Globus pallidus (tissue), 1 donor: ENCODE measurements at regions not wholly inside any gene's neighbourhood (a gene's known extent, or its start where the extent isn't known, plus 50 kb on each side); places are given as distances from the start of the nearest gene placed in this dataset.

Experiments
- DNase-seq: peaks from one replicate; pipeline ENCODE4 v3.0.0-alpha.2; 2015; ENCODE audit warnings: low spot score

DNA sequence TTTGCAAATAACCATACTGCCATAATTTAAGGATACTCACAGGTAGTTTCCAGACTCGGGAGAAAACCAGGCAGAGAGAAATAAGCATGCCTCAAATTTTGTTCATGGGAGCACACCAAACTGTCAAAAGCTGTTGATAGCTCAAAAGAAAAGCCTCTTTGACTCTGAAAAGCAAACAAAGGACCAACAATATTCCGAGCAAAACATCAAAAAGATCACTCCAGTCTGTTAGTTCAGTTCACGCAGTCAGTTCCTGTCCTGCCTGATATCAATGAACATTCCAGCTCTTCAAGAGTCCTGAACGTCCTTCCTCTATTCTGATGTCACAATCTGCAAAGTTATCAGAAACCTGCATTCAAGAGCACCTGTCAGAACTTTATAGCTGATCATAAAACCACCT lies 78.7 kb downstream of the RRM2 start:
- DNase-seq: no peak

DNA sequence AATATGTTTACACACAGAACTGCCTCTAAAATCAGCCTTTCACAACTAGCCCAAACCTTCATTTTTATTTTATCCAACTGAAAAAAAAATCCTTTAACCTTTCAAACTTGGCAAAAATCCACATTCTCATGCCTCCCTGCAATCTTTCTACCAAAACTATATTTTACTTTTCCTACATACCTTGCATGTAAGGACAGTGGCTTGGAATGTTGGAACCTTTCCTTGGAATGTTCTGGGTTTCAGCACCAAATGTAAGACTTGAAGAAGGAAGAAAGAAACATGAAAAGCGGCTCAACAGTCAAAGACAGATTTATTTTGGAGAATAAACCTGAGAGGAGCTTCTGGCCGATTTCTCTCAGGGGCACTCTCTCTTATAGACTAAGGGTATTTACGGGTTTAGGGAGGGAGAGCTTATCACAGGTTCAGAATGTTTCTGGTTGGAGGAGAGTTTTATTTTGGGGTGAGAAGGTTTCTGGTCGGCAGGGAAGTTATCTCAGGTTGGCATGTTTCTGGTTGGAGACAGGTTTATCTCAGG lies 79.7 kb downstream of the RRM2 start:
- no peak for DNase-seq

DNA sequence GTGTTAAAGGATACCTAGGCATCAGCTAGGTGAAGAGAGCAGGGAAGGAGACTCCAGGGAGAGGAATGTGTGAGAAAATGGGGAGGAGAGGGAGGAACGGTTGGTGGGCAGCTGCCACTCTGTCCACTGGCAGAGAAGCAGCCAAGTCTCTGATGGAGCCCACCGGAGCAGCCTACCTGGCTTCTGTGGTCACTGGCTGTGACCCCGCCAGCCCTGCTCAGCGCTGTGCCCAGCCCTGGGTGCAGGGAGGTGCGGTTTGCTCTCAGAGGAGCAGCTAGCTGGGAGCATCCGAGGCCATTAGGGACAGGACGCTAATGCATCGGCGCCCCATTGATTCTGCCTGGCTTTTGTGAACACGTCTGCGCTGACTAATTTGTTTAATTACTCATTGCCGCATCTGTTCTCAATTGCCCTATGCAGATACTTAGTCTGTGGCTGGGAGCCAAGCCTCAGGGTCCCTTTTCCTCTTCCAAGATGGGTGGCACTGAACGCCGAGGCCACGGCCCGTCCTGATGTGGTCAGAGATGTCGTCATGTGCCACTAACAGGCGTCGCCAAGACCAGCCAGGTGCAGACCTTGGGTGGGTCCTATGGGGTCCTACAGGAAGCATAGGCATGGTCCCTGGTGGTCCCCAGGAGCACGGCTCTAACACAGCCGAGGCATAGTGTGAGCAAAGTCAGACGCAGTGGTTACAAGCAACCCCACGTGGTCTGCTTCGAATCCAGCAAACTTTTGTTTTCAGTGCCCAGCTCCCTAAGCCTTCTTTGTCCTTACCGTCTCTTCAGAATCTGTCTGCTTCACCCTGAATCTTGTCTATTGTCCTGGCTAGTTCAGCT lies 82.0 kb downstream of the RRM2 start:
- no peak for DNase-seq

DNA sequence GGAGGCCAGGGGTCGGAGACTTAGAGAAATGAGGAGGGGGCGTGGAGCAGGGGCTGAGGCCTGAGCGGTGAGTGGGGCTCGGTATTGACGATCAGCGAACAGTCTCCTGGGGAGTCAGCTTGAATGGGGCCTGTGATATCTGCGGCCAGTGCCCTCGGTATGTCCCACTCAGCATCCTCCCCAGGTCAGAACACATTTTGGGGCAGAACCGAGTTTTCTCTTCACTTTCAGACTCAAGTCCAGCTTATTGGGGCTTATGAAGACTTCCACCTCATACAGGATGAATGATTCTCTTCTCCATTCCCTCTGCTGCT lies 82.6 kb downstream of the RRM2 start:
- DNase-seq: no peak

DNA sequence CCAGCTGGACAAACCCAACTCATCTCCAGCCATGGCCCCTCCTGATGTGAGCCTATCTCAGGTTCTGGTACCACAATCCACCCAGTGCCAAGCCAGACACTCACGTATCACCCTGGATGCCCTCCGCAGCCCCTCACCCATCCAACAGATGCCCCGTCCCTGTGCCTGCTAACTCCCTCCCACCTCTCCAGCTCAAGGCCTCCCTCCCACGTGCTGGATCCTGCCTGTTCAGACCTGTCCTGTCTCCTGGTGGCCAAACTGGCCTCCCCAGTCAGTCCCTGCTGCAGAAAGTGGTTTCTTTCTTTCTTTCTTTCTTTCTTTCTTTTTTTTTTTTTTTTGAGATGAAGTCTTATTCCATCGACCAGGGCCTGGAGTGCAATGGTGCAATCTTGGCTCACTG lies 86.2 kb downstream of the RRM2 start:
- DNase-seq: no peak

DNA sequence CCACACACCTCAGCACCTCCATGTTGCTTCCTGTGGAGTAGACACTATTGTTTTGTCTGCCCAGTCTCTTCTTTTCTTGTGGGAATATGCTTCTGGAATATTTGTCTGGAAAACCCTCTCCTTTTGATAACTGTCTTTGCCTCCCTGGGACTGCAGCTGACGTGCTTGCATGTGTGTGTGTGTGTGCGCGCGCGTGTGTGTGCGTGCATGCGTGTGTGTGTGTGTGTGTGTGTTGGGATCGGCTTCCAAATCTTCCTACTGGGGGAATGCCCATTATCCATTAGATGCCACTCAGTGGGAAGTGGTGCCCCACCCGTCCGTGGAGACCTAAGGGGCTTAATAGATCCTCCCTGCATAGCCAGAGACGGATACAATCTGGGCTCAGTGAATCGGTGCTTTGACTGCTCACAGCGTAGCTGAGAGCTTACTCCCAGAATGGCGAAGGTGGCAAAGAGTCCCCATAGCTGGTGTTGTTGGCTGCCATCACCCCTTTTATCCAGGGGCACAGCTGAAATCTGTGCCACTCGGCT lies 86.9 kb downstream of the RRM2 start:
- no peak for DNase-seq

DNA sequence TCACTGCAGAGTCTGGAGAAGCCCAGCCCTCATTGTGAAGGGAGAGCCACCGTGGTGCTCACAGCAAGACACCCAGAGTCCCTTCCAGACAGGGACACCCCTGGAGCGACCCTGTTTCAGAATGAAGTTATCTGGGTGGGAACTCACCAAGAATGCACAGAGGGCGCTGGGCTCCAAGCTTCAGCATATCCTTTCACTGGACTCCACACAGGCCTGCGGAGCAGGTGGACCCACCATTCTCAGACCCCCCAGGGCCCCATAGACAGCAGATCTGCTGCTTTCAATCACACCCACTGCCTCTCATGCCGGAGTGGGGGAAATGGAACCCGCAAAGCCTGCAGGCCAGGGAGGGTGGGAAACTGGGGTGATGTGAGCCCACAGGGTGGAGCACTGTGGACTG lies 87.8 kb downstream of the RRM2 start:
- DNase-seq: no peak

DNA sequence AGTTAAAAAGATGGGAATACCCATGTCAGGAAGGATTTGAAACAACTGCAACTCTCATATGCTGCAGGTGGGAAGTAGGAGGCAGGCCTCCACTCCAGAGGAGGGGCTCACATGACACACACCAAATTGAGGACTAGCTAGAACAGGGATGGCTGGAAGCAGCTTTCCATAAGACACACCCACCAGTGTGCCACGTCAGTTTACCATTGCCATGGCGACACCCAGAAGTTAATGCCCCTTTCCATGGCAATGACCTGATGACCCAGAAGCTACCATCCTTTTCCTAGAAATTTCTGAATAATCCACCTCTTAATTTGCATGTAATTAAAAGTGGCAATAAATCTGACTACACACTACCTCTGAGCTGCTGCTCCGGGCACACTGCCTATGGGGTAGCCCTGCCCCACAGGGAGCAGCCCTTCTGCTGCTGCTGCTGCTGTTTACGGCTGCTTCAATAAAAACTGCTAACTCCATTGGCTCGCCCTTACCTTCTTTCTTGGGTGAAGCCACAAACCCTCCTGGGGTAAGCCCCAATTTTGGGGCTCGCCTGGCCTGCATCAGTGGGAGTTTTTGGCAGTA lies 89.4 kb downstream of the RRM2 start:
- no peak for DNase-seq

DNA sequence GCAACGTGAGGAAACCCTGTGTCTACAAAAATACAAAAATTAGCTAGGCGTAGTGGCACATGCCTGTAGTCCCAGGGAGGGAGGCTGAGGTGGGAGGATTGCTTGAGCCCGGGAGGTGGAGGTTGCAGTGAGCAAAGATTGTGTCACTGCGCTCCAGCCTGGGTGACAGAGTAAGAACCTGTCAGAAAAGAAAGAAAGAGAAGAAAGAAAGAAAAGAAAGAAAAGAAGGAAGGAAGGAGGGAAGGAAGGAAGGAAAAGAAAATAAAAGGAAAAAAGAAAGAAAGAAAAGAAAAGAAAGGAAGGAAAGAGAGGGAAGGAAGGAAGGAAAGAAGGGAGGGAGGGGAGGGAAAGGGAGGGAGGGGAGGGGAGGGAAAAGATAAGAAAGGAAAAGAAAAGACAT lies 89.9 kb upstream of the HPCAL1 start:
- DNase-seq: no peak

DNA sequence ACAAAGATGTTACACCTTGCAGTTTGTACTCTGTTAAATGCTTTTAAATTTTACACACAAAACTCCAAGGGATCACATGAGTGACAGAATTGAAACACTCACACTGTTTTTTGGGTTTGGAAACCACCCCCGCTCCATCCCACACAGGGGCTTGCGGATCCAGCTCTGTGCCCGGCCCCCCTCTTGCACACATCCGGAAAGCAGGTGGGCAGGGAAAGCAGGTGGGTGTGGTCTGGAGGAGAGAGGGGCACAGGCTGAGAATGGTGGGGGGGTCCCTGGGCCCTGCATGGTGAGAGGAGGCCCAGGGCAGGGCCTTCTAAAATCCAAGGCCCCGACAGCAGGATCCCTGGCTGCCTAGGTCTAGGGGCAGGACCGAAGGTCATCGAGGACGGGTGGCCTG lies 88.5 kb upstream of the HPCAL1 start:
- DNase-seq: no peak

DNA sequence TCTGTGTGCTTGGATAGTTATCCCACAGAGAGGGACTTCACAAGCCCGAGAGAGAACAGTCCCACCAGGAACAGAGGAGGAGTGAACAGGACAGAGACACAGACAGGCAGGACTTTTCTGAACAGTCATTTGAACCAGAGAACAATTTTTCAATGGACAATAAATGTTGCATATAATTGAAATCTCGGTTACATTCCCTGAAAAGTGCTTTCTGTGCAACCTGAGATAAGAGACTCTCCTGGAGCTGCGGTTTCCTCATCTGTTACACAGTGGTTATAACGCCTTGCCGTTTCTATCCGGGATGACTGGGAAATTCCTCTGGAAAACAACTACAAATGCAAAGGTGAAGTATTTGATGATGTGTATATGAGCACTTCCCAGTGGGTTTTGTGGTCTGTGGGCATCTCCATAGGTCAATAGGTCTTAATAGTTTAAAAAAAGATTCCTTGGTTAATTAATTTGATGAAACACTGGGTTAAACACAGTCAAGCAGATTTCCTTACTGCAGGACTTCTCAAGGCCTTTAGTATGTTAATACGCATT lies 87.2 kb upstream of the HPCAL1 start:
- no peak for DNase-seq

DNA sequence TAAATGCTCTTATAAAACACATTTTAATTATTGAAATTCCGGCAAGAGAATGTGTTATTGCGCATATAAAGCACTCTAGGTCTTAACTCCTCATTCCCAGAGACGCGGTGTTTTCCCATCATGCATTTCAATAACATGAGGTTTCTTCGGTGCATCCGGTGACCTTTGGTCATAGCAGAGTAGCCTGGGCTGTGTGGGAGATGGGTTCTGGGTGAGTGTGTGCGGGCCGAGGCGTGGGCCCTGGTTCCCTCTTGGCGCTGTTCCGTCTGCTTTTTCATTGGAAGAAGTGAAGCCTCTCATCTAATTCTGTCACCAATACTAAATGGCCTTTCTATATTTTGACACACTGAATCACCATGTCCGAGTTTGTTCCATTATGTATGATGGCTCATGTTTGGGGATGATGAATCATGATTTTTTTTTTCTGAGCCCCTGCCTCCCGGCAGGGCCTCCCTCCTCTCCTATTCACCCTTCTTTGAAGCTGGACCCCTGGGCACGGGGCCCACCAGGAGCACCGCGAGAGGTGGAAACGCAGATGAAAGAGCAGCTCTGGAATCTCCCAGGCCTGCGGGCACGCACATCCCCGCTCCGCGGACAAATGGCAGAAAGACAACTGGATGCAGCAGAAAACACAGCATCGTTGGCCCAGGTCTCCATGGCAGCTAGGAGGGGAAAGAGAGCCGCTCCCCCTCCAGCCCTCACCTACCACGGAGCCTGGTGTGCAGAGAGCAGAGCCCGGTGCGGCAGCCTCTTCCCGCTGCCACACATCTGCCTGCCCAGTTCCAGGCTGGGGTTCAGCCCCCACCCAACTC lies 85.8 kb upstream of the HPCAL1 start:
- no peak for DNase-seq

DNA sequence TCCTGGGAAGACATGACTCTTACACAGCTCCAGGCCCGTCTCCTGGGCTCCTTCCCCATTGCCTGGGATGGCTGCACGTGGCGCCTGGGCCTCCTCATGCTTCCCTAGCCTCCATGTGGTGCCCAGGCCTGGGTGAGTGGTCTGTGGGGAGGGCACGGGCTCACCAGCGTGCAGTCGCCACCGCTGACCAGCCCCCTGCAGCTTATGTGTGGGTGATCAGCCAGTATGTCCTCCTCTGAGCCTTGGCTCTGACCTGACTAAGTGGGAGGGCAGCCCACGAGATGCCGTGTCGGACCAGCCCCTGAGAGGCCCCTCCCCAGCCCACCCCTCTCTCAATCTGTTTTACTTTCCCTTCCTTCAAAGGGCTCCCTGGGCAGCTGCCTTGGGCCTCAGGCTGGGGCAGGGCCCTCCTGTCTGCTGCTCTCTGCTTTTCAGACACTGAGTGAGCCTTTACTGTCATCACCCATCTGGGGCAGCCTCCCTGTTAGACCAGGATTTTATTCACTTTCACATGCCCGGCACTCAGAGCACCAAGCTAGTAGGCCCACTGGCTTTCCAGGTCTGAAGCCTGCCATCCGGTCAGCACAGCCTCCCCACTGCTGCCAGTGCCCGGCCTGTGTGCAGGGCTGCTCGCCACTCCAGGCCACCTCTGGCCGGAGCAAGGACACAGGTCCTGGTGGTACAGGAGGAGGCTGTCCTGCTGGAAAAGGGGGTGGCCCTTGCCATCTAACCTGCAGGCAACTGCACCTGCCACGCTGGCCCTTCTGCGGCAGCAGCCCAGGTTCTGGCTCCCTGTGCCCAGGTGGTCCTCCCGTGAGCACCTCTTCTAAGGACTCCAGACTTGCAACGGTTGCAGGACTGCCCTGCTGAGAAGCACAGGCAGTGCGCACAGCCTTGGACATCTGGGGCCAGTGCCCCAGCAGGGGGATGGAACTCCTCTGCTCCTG lies 84.9 kb upstream of the HPCAL1 start:
- no peak for DNase-seq

DNA sequence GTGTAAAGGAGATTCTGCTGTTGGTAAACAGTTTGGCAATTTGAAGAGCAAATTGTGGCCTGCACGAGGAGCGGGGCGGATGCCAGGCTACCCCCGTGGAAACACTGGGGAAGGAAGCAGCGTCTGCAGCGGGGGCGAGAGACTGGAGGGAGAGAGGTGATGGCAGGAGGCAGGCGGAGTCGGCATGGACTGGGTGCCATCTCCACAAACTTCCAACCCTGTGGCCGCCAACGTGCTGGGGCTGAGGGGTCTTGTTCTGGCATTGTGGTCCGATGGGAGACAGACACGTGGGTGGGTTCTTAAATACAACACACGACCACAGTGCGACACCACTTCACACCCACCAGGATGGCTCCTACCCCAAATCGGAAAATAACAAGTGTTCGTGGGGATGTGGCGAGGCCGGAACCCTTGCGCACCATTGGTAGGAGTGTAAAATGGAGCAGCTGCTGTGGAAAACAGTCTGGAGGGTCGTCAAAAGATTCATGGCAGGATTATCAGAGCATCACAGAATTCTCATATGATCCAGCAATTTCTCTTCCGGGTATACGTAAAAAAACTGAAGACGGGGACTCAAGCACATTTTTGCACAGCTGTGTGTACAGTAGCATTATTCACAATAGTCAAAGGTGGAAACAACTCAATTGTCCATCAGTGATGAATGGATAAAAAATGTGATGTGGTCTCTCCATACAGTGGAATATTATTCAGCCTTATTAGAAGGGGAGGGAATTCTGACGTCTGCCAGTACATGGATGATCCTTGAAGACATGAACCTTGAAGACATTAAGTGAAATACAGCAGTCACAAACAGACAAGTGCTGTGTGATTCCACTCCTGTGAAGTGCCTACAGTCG lies 82.4 kb upstream of the HPCAL1 start:
- DNase-seq: no peak

DNA sequence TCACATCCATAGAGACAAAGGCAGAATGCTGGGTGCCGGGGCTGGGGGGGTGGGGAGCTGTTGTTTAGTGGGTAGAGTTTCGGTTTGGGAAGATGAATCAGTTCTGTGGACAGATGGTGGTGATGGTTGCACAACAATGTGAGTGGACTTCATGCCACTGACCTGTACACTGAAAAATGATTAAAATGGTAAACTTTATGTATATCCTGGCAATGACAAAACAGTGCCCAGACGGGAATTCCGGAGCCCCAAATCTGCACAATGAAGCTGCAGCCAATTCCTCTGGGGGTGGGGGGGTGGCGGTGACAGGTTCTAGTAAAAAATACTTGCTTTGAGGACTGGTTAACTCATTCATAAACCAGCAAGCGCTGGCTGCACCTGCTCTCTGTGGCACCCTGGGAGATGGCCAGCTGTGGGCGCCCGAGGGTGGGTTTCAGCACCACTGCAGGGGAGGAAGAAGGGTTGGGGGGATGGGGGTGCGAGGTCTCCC lies 81.8 kb upstream of the HPCAL1 start:
- DNase-seq: no peak

DNA sequence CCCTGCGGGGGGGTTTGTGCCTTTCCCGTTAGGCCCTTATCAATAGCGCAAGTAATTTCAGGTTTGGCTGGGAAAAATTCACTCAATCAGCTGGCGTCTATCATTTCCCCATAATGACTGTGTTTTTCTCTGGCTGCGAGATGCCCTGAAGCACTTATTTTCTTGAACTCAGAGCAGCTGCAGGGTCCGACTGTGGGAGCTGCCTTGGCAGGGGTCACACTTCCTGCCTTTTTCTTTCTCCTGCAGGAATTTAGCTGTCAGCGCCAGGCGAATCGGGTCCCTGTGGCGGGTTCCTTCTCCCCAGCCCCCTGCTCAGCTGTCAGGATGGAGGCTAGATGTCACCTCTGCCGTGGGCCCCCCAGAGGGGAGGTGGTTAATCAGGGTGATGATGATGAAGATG lies 81.3 kb upstream of the HPCAL1 start:
- no peak for DNase-seq

DNA sequence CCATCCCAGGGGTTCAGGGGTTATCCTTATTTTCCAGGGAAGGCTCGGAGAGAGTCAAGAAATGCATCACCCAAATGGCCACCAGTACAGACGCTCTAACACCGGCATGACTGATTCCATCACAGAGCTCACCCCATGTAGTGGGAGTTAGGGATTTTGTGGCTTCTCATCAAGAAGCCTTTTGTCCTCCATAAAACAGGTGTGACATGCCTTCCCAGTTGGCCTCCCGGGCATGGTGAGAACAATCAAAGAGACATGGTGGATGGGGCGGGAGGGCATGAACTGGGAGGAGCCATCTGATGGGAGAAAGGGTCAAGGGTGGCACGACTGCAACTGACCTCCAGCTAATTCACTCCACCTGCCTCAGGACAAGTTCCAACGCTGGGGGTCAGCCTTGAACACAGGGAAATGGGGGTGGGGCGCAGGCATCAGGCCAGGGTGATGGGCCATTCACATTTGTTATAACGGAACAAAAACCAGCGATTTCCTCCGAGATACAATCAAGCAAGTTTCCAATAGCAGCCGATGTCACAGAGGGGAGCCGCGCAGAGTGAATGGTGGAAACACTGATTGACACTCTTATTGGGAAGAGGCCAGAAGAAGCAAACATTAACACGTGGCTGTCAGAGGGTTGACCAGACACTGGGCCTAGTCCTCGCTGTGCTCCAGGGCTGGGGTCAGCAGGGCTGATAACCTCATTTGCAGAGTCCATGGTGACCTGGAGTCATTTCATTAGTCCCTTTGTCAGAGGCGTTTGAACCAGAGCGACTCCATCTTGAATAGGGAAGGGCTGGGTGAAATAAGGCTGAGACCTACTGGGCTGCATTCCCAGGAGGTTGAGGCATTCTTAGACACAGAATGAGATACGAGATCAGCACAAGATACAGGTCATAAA lies 80.5 kb upstream of the HPCAL1 start:
- no peak for DNase-seq

DNA sequence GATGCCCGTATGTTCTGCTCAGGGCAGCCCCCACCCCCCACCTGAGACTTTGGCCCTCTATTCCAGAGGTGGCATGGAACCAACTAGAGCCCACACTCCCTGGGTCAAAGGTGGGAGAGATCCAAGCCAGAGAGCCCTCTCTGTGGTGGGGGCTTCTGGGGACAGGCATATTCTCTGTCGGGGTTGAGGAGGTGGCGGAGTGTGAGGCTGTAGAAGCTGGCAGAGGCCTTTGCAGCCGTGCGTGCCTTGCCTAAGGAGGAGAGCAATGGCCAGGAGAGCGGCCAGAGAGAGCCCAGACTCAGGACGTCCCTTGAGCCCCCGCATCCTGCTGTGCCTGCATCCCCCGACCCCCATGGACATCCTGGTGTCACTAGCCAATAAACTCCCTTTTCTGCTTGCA lies 79.2 kb upstream of the HPCAL1 start:
- no peak for DNase-seq
